SU-DHL-6 (cell line): ENCODE measurements at regions not wholly inside any gene's neighbourhood (a gene's known extent, or its start where the extent isn't known, plus 50 kb on each side); places are given as distances from the start of the nearest gene placed in this dataset.

ENCODE experiments used
- H2AFZ ChIP-seq: fragments of 200-600 bp; sonication (generic); 2 replicates; pipeline ENCODE4 v1.6.1; 2014; ENCODE audit warnings: low read depth, mild to moderate bottlenecking, moderate library complexity, mixed read lengths, antibody characterized with exemption, low read length; ENCODE audit not compliant: severe bottlenecking
- H3F3A ChIP-seq: fragments of 200-600 bp; shearing (Covaris generic); 2 replicates; pipeline ENCODE4 v1.6.0; 2016; ENCODE audit warnings: antibody characterized with exemption, mild to moderate bottlenecking; ENCODE audit not compliant: insufficient read depth
- H3K27ac ChIP-seq: fragments of 200-600 bp; sonication (generic); 2 replicates; pipeline ENCODE4 v1.5.1; 2016; ENCODE audit warnings: low read depth, mild to moderate bottlenecking, low read length, moderate library complexity, mixed read lengths
- H3K27me3 ChIP-seq: fragments of 200-600 bp; sonication (generic), shearing (Covaris generic); 2 replicates; pipeline ENCODE4 v1.6.0; 2014; ENCODE audit warnings: mild to moderate bottlenecking, low read length
- H3K36me3 ChIP-seq: fragments of 200-600 bp; sonication (generic); 2 replicates; pipeline ENCODE4 v1.6.1; 2014; ENCODE audit warnings: mild to moderate bottlenecking, low read length, mixed read lengths
- H3K4me2 ChIP-seq: fragments of 300-600, 200-600 bp; shearing (Covaris generic), sonication (generic); 2 replicates; pipeline ENCODE4 v1.6.0; 2014; ENCODE audit warnings: low read length, low read depth, mild to moderate bottlenecking; ENCODE audit not compliant: poor library complexity, severe bottlenecking
- H3K4me3 ChIP-seq: fragments of 200-600 bp; sonication (generic); 2 replicates; pipeline ENCODE4 v1.5.1; 2014; ENCODE audit warnings: antibody characterized with exemption, low read length, mild to moderate bottlenecking, mixed read lengths; ENCODE audit not compliant: insufficient read depth, poor library complexity, severe bottlenecking
- H3K79me2 ChIP-seq: fragments of 200-600 bp; sonication (generic); 2 replicates; pipeline ENCODE4 v1.6.1; 2014; ENCODE audit warnings: mild to moderate bottlenecking, low read length, moderate library complexity; ENCODE audit not compliant: insufficient read depth
- H3K9ac ChIP-seq: fragments of 200-600 bp; sonication (generic); 2 replicates; pipeline ENCODE4 v1.7.0; 2014; ENCODE audit warnings: mild to moderate bottlenecking, low read length
- H3K9me2 ChIP-seq: fragments of 200-600 bp; sonication (generic); replicated peaks from 2 replicates; pipeline ENCODE4 v1.6.1; 2014; ENCODE audit warnings: low read length; ENCODE audit not compliant: insufficient read depth
- H3K9me3 ChIP-seq: fragments of 200-600 bp; sonication (generic); 2 replicates; pipeline ENCODE4 v1.6.1; 2014; ENCODE audit warnings: low read length, mixed read lengths; ENCODE audit not compliant: insufficient read depth
- H4K20me1 ChIP-seq: fragments of 200-600 bp; sonication (generic); 2 replicates; pipeline ENCODE4 v1.6.1; 2014; ENCODE audit warnings: low read depth, mild to moderate bottlenecking, antibody characterized with exemption, low read length, moderate library complexity, mixed read lengths
- EZH2phosphoT487 ChIP-seq: fragments of 200-600 bp; sonication (generic), shearing (Covaris generic); conservative IDR thresholded peaks from 2 replicates; pipeline ENCODE4 v1.6.1; 2018; ENCODE audit warnings: mild to moderate bottlenecking, antibody characterized with exemption, low read length, moderate library complexity, mixed read lengths
- TF ChIP-seq, protein P1 (sequence below): fragments of 200-600 bp; sonication (generic); IDR thresholded peaks from one replicate; pipeline ENCODE4 v1.5.1; 2017; ENCODE audit warnings: antibody characterized with exemption, mild to moderate bottlenecking, low read length, moderate library complexity; ENCODE audit not compliant: insufficient read depth, poor library complexity, severe bottlenecking

- Histone ChIP-seq H3K27ac (no peak overlapping the region), H3K27me3 (no peaks in the 10 kb centered on the region), H3K4me2 (no peak overlapping the region), H3K9me3 (no peaks in the 10 kb centered on the region), H4K20me1 (no peaks in the 10 kb centered on the region), H3K9ac (no peak overlapping the region), H3K4me3 (no peak overlapping the region), H2AFZ (no peak overlapping the region), H3K79me2 (no peaks in the 10 kb centered on the region), H3K9me2 (no peaks in the 10 kb centered on the region), H3K36me3 (no peaks in the 10 kb centered on the region), H3F3A (no peaks in the 10 kb centered on the region)
- TF ChIP-seq, protein P1, sequence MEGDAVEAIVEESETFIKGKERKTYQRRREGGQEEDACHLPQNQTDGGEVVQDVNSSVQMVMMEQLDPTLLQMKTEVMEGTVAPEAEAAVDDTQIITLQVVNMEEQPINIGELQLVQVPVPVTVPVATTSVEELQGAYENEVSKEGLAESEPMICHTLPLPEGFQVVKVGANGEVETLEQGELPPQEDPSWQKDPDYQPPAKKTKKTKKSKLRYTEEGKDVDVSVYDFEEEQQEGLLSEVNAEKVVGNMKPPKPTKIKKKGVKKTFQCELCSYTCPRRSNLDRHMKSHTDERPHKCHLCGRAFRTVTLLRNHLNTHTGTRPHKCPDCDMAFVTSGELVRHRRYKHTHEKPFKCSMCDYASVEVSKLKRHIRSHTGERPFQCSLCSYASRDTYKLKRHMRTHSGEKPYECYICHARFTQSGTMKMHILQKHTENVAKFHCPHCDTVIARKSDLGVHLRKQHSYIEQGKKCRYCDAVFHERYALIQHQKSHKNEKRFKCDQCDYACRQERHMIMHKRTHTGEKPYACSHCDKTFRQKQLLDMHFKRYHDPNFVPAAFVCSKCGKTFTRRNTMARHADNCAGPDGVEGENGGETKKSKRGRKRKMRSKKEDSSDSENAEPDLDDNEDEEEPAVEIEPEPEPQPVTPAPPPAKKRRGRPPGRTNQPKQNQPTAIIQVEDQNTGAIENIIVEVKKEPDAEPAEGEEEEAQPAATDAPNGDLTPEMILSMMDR: no peak
- no peak for TF ChIP-seq EZH2phosphoT487
These were observed 304.9 kb downstream of the TDRD3 start for GRCh38 chr13:60701895-60702294.

GRCh38 chr13:60700994-60701393 is 304.0 kb downstream of the TDRD3 start:
- Histone ChIP-seq H3K9me3 (no peaks in the 10 kb centered on the region), H3K36me3 (no peaks in the 10 kb centered on the region), H4K20me1 (no peaks in the 10 kb centered on the region), H3K4me2 (no peak overlapping the region), H3F3A (no peaks in the 10 kb centered on the region), H3K79me2 (no peaks in the 10 kb centered on the region), H3K27ac (no peak overlapping the region), H3K27me3 (no peaks in the 10 kb centered on the region), H3K4me3 (no peak overlapping the region), H3K9ac (no peak overlapping the region), H3K9me2 (no peaks in the 10 kb centered on the region), H2AFZ (no peak overlapping the region)
- TF ChIP-seq, protein P1: no peak
- no peak for TF ChIP-seq EZH2phosphoT487

DNA sequence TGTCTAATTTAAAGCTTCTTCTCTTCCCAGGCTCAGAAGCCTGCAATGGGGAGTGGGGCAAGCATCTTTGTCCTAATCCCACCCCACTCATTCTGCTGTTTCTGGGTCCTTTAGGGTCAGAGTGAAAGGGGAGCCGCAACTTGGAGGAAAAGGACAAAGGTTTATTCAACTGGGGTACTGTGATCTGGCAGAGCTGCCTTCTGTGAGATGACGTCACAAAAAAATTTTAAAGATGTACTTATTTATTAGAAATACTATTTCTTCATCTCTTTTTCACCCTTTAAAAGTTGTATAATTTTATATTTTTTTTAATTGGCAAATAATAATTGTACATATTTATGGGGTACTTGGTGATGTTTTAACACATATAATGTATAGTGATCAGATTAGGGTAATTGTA is 302.6 kb downstream of the TDRD3 start:
- Histone ChIP-seq H3K27ac (no peak overlapping the region), H3K4me2 (no peak overlapping the region), H3K9ac (no peak overlapping the region), H3K27me3 (no peaks in the 10 kb centered on the region), H3K36me3 (no peaks in the 10 kb centered on the region), H3K4me3 (no peak overlapping the region), H3F3A (no peaks in the 10 kb centered on the region), H3K79me2 (no peaks in the 10 kb centered on the region), H3K9me2 (no peaks in the 10 kb centered on the region), H2AFZ (no peak overlapping the region), H3K9me3 (no peaks in the 10 kb centered on the region), H4K20me1 (no peaks in the 10 kb centered on the region)
- TF ChIP-seq, protein P1: no peak
- no peak for TF ChIP-seq EZH2phosphoT487

DNA sequence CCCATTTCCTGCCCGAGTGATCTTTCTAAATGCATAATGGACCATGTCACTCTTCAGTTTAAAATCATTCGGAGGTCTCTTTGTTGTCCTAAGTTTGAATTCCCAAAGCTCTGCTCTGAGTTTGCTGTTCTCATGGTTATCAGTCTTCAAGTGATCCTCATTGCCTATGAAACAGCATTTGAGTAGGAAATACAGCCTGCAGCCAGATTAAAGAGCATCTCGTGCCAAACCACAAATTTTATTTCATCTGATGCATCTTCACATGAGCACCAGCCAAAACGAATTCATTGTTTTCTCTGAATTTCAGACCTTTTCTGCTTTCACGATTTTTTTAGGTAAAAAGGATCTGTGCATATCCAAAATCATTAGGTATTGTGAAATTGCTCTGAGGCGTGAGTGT is 299.6 kb downstream of the TDRD3 start:
- Histone ChIP-seq H3F3A (no peaks in the 10 kb centered on the region), H4K20me1 (no peaks in the 10 kb centered on the region), H3K27ac (no peak overlapping the region), H3K79me2 (no peaks in the 10 kb centered on the region), H3K9ac (no peak overlapping the region), H3K9me3 (no peaks in the 10 kb centered on the region), H3K9me2 (no peaks in the 10 kb centered on the region), H3K27me3 (no peaks in the 10 kb centered on the region), H3K4me2 (no peak overlapping the region), H3K4me3 (no peak overlapping the region), H3K36me3 (no peaks in the 10 kb centered on the region), H2AFZ (no peak overlapping the region)
- no peak for TF ChIP-seq EZH2phosphoT487
- TF ChIP-seq, protein P1: no peak
